ENCODE measurements at regions not wholly inside any gene's neighbourhood (a gene's known extent, or its start where the extent isn't known, plus 50 kb on each side); places are given as distances from the start of the nearest gene placed in this dataset.

- no peak for DNase-seq (ENCODE audit: low read depth)
- TF ChIP-seq CTCF (conservative IDR thresholded peaks at IDR 0.05; ENCODE audit: low read depth, low read length) = no peak
These were observed 439.3 kb upstream of the PRICKLE1 start for GRCh38 chr12:43028826-43029225.

GRCh38 chr12:43022838-43023237, 433.3 kb upstream of the PRICKLE1 start:
- TF ChIP-seq CTCF (conservative IDR thresholded peaks at IDR 0.05; ENCODE audit: low read depth, low read length) = no peak
- no peak overlapping the region for H3K4me3 ChIP-seq (ENCODE audit: low read depth, low read length)

More at GRCh38 chr12:43028826-43029225, 439.3 kb upstream of the PRICKLE1 start:
- H3K4me3 ChIP-seq (ENCODE audit: low read depth, low read length) = no peak overlapping the region

GRCh38 chr12:43015090-43015737, 425.7 kb upstream of the PRICKLE1 start:
- TF ChIP-seq CTCF (conservative IDR thresholded peaks at IDR 0.05; ENCODE audit: low read depth, low read length) = no peak
- H3K4me3 ChIP-seq (ENCODE audit: low read depth, low read length) = no peak overlapping the region
- no peak for DNase-seq (ENCODE audit: low read depth)

More at GRCh38 chr12:43022838-43023237, 433.3 kb upstream of the PRICKLE1 start:
- DNase-seq (ENCODE audit: low read depth) = no peak

- TF ChIP-seq CTCF (conservative IDR thresholded peaks at IDR 0.05; ENCODE audit: low read depth, low read length) = no peak
- H3K4me3 ChIP-seq (ENCODE audit: low read depth, low read length) = no peak overlapping the region
- no peak for DNase-seq (ENCODE audit: low read depth)
These were observed 421.9 kb upstream of the PRICKLE1 start for GRCh38 chr12:43011383-43011926.

- H3K4me3 ChIP-seq (ENCODE audit: low read depth, low read length) = no peak overlapping the region
- TF ChIP-seq CTCF (conservative IDR thresholded peaks at IDR 0.05; ENCODE audit: low read depth, low read length) = no peak
- DNase-seq (ENCODE audit: low read depth) = no peak
These were observed 420.3 kb upstream of the PRICKLE1 start for GRCh38 chr12:43009846-43010240.

GRCh38 chr12:43008953-43009845, 419.7 kb upstream of the PRICKLE1 start:
- no peak for DNase-seq (ENCODE audit: low read depth)
- H3K4me3 ChIP-seq (ENCODE audit: low read depth, low read length) = no peak overlapping the region
- no peak for TF ChIP-seq CTCF (conservative IDR thresholded peaks at IDR 0.05; ENCODE audit: low read depth, low read length)
